Keratinocyte (primary cell): ENCODE measurements at regions not wholly inside any gene's neighbourhood (a gene's known extent, or its start where the extent isn't known, plus 50 kb on each side); places are given as distances from the start of the nearest gene placed in this dataset.

Source experiments
- CTCF ChIP-seq, 3 experiments: IDR thresholded peaks in 1 of 3; conservative IDR thresholded peaks in 1 of 3; optimal IDR thresholded peaks in 1 of 3; 2 replicates in 2 of 3; 3 replicates in 1 of 3; pipeline versions ENCODE3 to v1.5.1; 2011; ENCODE audit warnings: low read length in 3 of 3, mild to moderate bottlenecking in 3 of 3, moderate library complexity in 2 of 3, control low read depth in 1 of 3, inconsistent platforms in 1 of 3; ENCODE audit not compliant: insufficient read depth in 2 of 3; ENCODE audit errors: extremely low read depth in 1 of 3
- EZH2 ChIP-seq: IDR thresholded peaks from one replicate; pipeline ENCODE4 v1.6.1; 2012; ENCODE audit warnings: inconsistent platforms, mild to moderate bottlenecking, low read length, moderate library complexity

- TF ChIP-seq CTCF (optimal IDR thresholded peaks at IDR 0.05 in 1 of 3, IDR thresholded peaks at IDR 0.05 in 1 of 3, conservative IDR thresholded peaks at IDR 0.05 in 1 of 3; ENCODE audit: extremely low read depth in 1 of 3, insufficient read depth in 2 of 3, low read length in 3 of 3) (no peak), EZH2 (no peak)
Measured at GRCh38 chr12:5170844-5171243, 127.2 kb downstream of the KCNA5 start.
